ENCODE measurements at regions not wholly inside any gene's neighbourhood (a gene's known extent, or its start where the extent isn't known, plus 50 kb on each side); places are given as distances from the start of the nearest gene placed in this dataset.
"Not testable (repeated sequence)": the region's sequence is repeated elsewhere in the genome, so short reads cannot be mapped to it uniquely, and the experiment has no call there.

DNA sequence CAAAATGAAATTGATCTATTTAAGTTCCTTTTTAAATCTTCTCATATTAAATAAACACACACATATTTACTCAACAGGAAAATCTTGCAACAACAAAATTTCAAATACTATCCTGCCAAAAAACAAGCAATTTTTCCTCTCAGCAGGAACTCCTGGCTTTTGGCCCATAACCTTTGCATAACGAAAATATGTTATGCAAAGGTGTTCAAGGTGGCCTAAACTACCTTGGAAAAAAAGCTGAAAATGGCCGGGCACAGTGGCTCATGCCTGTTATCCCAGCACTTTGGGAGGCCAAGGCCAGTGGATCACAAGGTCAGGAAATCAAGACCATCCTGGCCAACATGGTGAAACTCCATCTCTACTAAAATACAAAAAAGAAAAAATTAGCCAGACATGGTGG lies 424.3 kb upstream of the ZNF337 start:
- not testable (repeated sequence) for DNase-seq (ENCODE audit: low spot score)

DNA sequence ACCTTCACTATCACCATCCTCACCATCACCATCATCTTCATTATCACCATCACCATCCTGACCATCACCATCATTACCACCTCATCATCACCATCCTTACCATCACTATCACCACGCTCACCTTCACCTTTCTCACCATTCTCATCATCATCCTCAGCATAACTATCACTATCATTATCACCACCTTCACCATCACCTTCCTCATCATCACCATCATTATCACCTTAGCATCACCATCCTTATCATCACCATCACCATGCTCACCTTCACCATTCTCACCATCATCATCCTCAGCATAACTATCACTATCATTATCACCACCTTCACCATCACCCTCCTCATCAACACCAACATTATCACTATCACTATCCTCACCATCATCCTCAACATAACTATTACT lies 397.8 kb upstream of the ZNF337 start:
- DNase-seq (ENCODE audit: low spot score) = not testable (repeated sequence)

DNA sequence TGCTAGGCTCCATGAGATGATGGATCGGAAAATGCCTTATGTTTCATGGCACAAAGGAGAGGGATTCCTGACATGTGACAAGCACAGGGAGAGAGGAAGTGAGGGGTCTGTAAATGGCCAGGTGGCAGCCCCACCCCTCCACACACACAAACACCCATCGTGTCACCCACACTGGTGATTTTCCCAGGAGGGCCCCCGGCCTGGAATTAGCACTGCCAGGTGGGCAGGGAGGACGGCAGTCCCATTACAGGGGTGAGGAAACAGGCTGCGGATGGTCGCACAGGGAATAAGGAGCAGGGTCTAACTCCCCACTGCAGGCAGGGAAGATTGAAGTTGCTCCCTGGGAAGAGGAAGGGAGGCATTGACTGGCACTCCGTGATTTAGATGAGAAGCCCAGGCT lies 395.3 kb upstream of the ZNF337 start:
- not testable (repeated sequence) for DNase-seq (ENCODE audit: low spot score)

- DNase-seq (ENCODE audit: low spot score) = not testable (repeated sequence)
These were observed 389.5 kb upstream of the ZNF337 start for GRCh38 chr20:26086195-26086594.

- DNase-seq (ENCODE audit: low spot score) = not testable (repeated sequence)
These were observed 377.3 kb upstream of the ZNF337 start for GRCh38 chr20:26073972-26074371.

GRCh38 chr20:26059324-26059723 lies 362.7 kb upstream of the ZNF337 start:
- not testable (repeated sequence) for DNase-seq (ENCODE audit: low spot score)

DNA sequence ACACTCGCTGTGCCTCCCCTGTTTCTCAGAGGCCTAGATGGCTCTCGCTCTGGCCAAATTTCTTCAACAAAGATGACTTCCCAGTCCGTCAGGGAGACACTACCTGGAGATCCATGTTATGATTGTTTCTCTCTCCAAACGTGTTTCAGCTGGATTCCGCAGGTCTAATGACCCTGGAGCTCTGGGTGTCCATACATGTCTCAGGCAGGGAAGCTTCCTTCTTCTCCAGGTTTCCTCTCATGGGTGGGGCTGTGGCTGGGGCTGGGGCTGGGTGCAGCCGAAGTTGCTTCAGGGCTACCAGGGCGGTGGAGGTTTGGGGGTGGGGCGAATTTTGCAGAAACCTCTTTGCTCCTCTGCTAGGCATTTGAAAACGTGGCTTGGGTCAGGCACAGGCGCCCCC lies 361.8 kb upstream of the ZNF337 start:
- DNase-seq (ENCODE audit: low spot score) = not testable (repeated sequence)

DNA sequence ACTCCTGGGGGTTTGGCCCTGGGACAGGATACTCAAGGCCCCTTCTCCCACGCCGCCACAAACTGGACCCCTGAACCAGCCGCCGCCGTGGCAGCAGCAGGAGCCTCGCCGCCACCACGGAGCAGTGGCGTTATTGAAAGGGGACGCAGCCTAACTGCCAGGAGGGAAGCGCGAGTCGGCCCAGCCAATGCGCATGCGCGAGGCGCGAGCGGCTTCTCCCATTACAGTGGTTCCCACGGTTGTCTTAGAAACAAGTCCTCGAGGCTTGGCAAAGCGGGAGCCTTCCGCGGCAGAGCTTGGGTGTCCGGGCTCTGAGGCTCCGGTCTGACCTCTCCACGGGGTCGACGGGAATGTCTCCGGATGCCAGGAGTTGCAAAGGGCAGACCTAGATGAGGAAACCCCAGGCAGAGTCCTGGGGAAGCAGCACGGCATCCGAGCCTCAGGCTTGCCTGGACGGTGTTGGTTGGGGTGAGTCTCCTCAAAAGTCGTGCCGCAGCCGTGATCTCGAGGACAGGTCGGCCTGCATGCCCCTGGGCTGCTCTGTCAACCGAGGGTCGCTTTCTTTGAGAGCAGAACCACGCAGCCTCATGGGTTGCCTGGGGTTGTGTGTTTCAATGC lies 360.6 kb upstream of the ZNF337 start:
- not testable (repeated sequence) for DNase-seq (ENCODE audit: low spot score)

DNA sequence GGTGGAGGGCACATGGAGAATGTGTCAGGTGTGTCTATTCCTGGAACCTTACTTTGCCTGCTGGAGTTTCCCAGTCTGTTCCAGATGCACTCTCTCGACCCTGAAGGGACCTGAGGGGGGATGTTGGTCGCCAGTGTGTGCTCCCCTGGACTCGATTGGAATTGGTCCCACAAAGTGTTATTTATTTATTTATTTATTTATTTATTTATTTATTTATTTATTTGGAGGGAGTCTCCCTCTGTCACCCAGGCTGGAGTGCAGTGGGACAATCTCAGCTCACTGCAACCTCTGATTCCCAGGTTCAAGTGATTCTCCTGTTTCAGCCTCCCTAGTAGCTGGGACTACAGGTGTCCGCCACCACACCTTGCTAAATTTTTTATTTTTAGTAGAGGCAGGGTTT lies 329.1 kb upstream of the ZNF337 start:
- DNase-seq (ENCODE audit: low spot score) = not testable (repeated sequence)

- DNase-seq (ENCODE audit: low spot score) = not testable (repeated sequence)
These were observed 314.3 kb upstream of the ZNF337 start for GRCh38 chr20:26010942-26011276.

- not testable (repeated sequence) for DNase-seq (ENCODE audit: low spot score)
These were observed 313.7 kb upstream of the ZNF337 start for GRCh38 chr20:26010224-26010941.

GRCh38 chr20:26009402-26010223 lies 313.0 kb upstream of the ZNF337 start:
- DNase-seq (ENCODE audit: low spot score) = peak; percentile 68

- not testable (repeated sequence) for DNase-seq (ENCODE audit: low spot score)
These were observed 311.4 kb upstream of the ZNF337 start for GRCh38 chr20:26008026-26008425.

- DNase-seq (ENCODE audit: low spot score) = not testable (repeated sequence)
These were observed 309.5 kb upstream of the ZNF337 start for GRCh38 chr20:26006164-26006563.

GRCh38 chr20:26003959-26004358 lies 307.3 kb upstream of the ZNF337 start:
- DNase-seq (ENCODE audit: low spot score) = not testable (repeated sequence)

DNA sequence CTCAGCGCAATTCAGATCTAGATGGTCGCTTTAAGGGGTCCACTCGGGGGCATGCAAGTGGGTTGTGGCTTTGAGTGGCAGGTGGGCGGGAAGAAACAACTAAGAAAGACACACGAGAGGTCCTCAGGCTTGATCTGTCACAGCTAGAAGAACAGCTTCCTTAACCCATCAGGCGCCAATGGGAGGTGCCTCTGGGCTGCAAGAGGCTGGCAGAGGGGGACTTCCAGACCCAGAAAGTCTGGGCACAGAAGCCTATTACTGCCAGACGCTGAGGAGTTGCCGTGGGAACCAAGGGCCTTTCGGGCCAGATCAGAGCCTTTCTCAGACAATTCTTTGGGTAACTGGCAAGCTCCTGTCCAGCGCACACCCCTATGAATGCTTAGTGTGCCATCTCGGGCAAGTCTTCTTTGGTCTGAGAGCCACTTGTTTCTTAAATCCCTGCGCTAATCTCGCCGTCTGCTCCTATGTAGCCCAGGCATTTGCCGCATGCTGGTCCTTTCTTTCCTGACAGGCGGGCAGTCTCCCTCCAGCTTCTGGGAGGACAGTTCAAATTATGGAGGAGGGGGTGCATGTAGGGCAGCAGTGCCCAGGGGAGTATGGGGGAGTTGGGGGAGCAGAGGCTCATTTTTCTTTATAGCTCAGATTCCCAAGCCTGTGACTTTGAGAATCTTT lies 300.9 kb upstream of the ZNF337 start:
- DNase-seq (ENCODE audit: low spot score) = not testable (repeated sequence)

- DNase-seq (ENCODE audit: low spot score) = no peak
These were observed 295.5 kb upstream of the ZNF337 start for GRCh38 chr20:25992146-25992545.

GRCh38 chr20:25991756-25992130 lies 295.1 kb upstream of the ZNF337 start:
- no peak for DNase-seq (ENCODE audit: low spot score)

DNA sequence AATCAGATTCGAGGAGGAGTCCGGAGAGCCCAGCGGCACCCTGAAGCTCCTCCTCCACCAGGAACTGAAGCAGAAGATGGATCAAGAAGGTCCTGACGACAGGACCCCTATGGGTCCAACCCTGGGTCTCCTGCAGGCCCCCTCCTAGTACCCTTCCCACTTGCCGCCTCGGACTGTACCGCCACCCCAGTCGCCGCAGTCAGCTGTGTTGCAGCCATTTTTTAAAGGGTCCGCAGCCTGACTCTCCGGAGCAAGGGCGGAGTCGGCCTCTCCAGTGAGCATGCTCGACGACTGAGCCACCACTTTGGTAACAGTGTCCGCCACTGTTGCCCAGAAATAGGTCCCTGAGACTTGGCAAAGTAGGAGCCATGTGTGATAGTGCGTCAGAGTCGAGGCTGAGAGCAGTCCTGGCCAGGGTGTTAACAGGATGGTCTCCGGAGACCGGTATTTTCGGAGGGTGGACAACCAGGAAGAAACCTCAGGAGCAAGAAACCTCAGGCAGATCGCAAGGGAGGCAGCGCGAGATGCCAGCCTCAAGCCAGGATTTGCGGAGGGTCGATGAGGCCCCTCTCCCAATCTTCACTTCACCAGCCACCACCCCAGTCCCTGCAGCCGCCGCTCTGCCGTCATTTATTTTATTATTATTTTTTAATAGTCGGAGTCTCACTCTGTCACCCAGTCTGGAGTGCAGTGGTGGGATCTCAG lies 294.6 kb upstream of the ZNF337 start:
- DNase-seq (ENCODE audit: low spot score) = no peak

- DNase-seq (ENCODE audit: low spot score) = not testable (repeated sequence)
These were observed 293.0 kb upstream of the ZNF337 start for GRCh38 chr20:25989686-25990085.

DNA sequence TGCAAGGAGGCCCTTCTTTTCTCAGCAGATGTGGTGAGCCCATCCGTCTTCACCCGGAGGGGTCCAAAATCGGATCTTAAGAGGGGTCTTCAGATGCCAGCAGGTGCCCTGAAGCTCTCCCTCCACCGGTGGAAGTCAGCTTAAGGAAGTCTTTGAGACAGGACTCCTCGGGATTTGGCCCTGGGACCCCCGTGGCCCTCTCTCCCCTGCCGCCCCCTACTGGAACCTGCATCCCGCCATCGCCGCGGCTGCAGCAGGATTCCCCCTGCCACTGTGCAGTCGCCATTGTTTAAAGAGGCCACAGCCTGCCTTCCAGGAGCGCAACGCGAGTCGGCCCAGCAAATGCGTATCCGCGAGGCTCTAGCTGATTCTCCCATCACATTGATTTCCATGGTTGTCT lies 292.5 kb upstream of the ZNF337 start:
- DNase-seq (ENCODE audit: low spot score) = no peak

Data from AG08396 (cell line).